GM12878 (cell line): ENCODE measurements at regions not wholly inside any gene's neighbourhood (a gene's known extent, or its start where the extent isn't known, plus 50 kb on each side); places are given as distances from the start of the nearest gene placed in this dataset.

Experiments
- ATAC-seq: fragments of 200-7000 bp; cut with Tn5 transposase; 3 replicates; pipeline ENCODE4 v1.9.1; 2020; ENCODE audit warnings: mild to moderate bottlenecking, moderate library complexity
- BruUV-seq: library from RNA; stranded (reverse); fragments of 400-500 nt; replicated peaks from 2 replicates; lab custom pipeline; 2021; lab: Mats Ljungman, UMichigan
- CTCF ChIA-PET: fragments of 300-600 bp; sonication (Branson Sonifier 250); formaldehyde crosslinking; extraction: SDS; loops from one replicate; lab custom pipeline; 2021; ENCODE audit warnings: inconsistent platforms; lab: Yijun Ruan, JAX
- POLR2A ChIA-PET: fragments of 350-600 bp; formaldehyde crosslinking; extraction: SDS; loops from one replicate; lab custom pipeline; 2021; ENCODE audit warnings: inconsistent platforms; lab: Charles Lee
- RAD21 ChIA-PET: fragments of 300-600 bp; sonication (Branson Sonifier 250); formaldehyde crosslinking; loops from one replicate; lab custom pipeline; 2023; ENCODE audit warnings: antibody characterized with exemption; ENCODE audit not compliant: unreplicated experiment; lab: Charles Lee
- SMC1A ChIA-PET: fragments of 300-600 bp; sonication (Branson Sonifier 250); formaldehyde crosslinking; loops from one replicate; lab custom pipeline; 2023; ENCODE audit not compliant: unreplicated experiment, uncharacterized antibody; lab: Charles Lee
- DNase-seq: peaks from one replicate; pipeline ENCODE4 v3.0.0-alpha.2; 2011; ENCODE audit warnings: low read depth, low spot score
- FAIRE-seq: peaks from 3 replicates; lab custom pipeline; 2011; peaks lifted over from hg19 to GRCh38; lab: Jason Lieb, UNC
- H2AFZ ChIP-seq: 2 replicates; pipeline ENCODE4 v1.6.0; 2011; ENCODE audit warnings: low read depth, low read length, control low read depth; ENCODE audit not compliant: control insufficient read depth
- H3K27ac ChIP-seq: 2 replicates; pipeline ENCODE4 v1.5.1; 2011; ENCODE audit warnings: control low read depth; ENCODE audit not compliant: control insufficient read depth, insufficient read depth
- H3K27me3 ChIP-seq, 2 experiments: replicated peaks in 1 of 2; 2 replicates each; pipeline versions ENCODE4 v1.6.0 to v1.6.1; 2011; ENCODE audit warnings: low read length in 1 of 2; ENCODE audit not compliant: control insufficient read depth in 2 of 2, insufficient read depth in 2 of 2
- H3K36me3 ChIP-seq, 2 experiments: 2 replicates each; pipeline ENCODE4 v1.5.1; 2011; ENCODE audit warnings: low read length in 1 of 2; ENCODE audit not compliant: control insufficient read depth in 2 of 2, insufficient read depth in 2 of 2
- H3K4me1 ChIP-seq: 2 replicates; pipeline ENCODE4 v1.6.1; 2011; ENCODE audit warnings: mild to moderate bottlenecking, low read length, moderate library complexity, mixed read lengths; ENCODE audit not compliant: control insufficient read depth, insufficient read depth
- H3K4me2 ChIP-seq: 2 replicates; pipeline ENCODE4 v1.6.0; 2011; ENCODE audit warnings: control low read depth; ENCODE audit not compliant: control insufficient read depth, insufficient read depth
- H3K4me3 ChIP-seq: fragments of 200-600 bp; sonication (generic); 2 replicates; pipeline ENCODE4 v1.5.1; 2016
- H3K79me2 ChIP-seq: 2 replicates; pipeline ENCODE4 v1.6.0; 2011; ENCODE audit warnings: low read length; ENCODE audit not compliant: control insufficient read depth, insufficient read depth
- H3K9ac ChIP-seq: 2 replicates; pipeline ENCODE4 v1.8.0; 2011; ENCODE audit warnings: low read length, control low read depth, mixed read lengths; ENCODE audit not compliant: control insufficient read depth, insufficient read depth
- H3K9me3 ChIP-seq: replicated peaks from 3 replicates; pipeline ENCODE4 v1.5.1; 2011; ENCODE audit warnings: mild to moderate bottlenecking, low read length; ENCODE audit not compliant: control insufficient read depth, insufficient read depth
- H4K20me1 ChIP-seq: 2 replicates; pipeline ENCODE4 v1.6.0; 2011; ENCODE audit not compliant: control insufficient read depth, insufficient read depth
- ATF2 ChIP-seq: IDR thresholded peaks from 2 replicates; pipeline ENCODE4 v1.6.1; 2012; ENCODE audit warnings: low read length, inconsistent platforms
- BHLHE40 ChIP-seq, 2 experiments: fragments of 450-650 bp in 1 of 2; IDR thresholded peaks; 2 replicates each; pipeline ENCODE4 v1.6.1; 2011 to 2017; ENCODE audit warnings: low read depth in 2 of 2, borderline replicate concordance in 1 of 2, improper control_type of control experiment in 1 of 2, low read length in 1 of 2, mild to moderate bottlenecking in 1 of 2
- CREM ChIP-seq: IDR thresholded peaks from 2 replicates; pipeline ENCODE4 v1.6.1; 2014; ENCODE audit warnings: antibody characterized with exemption, low read depth
- DPF2 ChIP-seq: fragments of 450-650 bp; IDR thresholded peaks from 2 replicates; pipeline ENCODE4 v1.6.1; 2017; ENCODE audit warnings: mild to moderate bottlenecking
- EGR1 ChIP-seq, 2 experiments: IDR thresholded peaks; 1 replicate in 1 of 2; 2 replicates in 1 of 2; pipeline ENCODE4 v1.6.1; 2011 to 2012; ENCODE audit warnings: low read depth in 2 of 2, low read length in 2 of 2, borderline replicate concordance in 1 of 2, mild to moderate bottlenecking in 1 of 2, moderate library complexity in 1 of 2
- ELK1 ChIP-seq: IDR thresholded peaks from 2 replicates; pipeline ENCODE4 v1.6.1; 2012; ENCODE audit warnings: low read depth, low read length, improper control_type of control experiment
- ESRRA ChIP-seq: IDR thresholded peaks from 2 replicates; pipeline ENCODE4 v1.6.1; 2012; ENCODE audit warnings: mild to moderate bottlenecking, low read length, improper control_type of control experiment
- FOS ChIP-seq: IDR thresholded peaks from 3 replicates; pipeline ENCODE4 v1.6.1; 2011; ENCODE audit warnings: borderline replicate concordance; ENCODE audit not compliant: insufficient read length; ENCODE audit errors: extremely low read depth
- FOXK2 ChIP-seq: fragments of 450-650 bp; IDR thresholded peaks from 2 replicates; pipeline ENCODE4 v1.6.1; 2017; ENCODE audit warnings: mild to moderate bottlenecking, moderate library complexity
- IKZF1 ChIP-seq: fragments of 450-650 bp; conservative IDR thresholded peaks from 2 replicates; pipeline ENCODE4 v1.6.1; 2017; ENCODE audit warnings: antibody characterized with exemption, mild to moderate bottlenecking
- LARP7 ChIP-seq: fragments of 450-650 bp; IDR thresholded peaks from 2 replicates; pipeline ENCODE4 v1.6.1; 2017; ENCODE audit warnings: mild to moderate bottlenecking
- MAX ChIP-seq: IDR thresholded peaks from 2 replicates; pipeline ENCODE4 v1.6.1; 2012; ENCODE audit warnings: low read depth, low read length, improper control_type of control experiment
- PAX5 ChIP-seq: IDR thresholded peaks from 2 replicates; pipeline ENCODE4 v1.6.1; 2011; ENCODE audit warnings: low read depth, low read length, borderline replicate concordance
- SP1 ChIP-seq: IDR thresholded peaks from one replicate; pipeline ENCODE4 v1.6.1; 2011; ENCODE audit warnings: low read depth, low read length
- TARDBP ChIP-seq: IDR thresholded peaks from 2 replicates; pipeline ENCODE4 v1.6.1; 2016; ENCODE audit warnings: borderline replicate concordance
- ZNF217 ChIP-seq: fragments of 450-650 bp; IDR thresholded peaks from 2 replicates; pipeline ENCODE4 v1.6.1; 2017; ENCODE audit warnings: antibody characterized with exemption, mild to moderate bottlenecking
- ZNF384 ChIP-seq: IDR thresholded peaks from 2 replicates; pipeline ENCODE4 v1.6.1; 2012; ENCODE audit warnings: low read depth, mild to moderate bottlenecking, low read length, improper control_type of control experiment, borderline replicate concordance
- WGBS: methylation state at CpG from one replicate; pipeline ENCODE4 v1.1.6; 2016; ENCODE audit warnings: low lambda C conversion rate; ENCODE audit not compliant: insufficient replicate concordance, insufficient coverage; ENCODE audit errors: missing lambda C conversion rate; 5-methylcytosine and 5-hydroxymethylcytosine counted together
- in situ Hi-C: fragments of 300-500 bp; cut with MboI; formaldehyde crosslinking; loops from 9 replicates; pipeline ENCODE4 v1.14.3; 2018; ENCODE audit warnings: mixed read lengths
- intact Hi-C: fragments of 100-400 bp; cut with micrococcal nuclease; formaldehyde crosslinking; loops from one replicate; pipeline ENCODE4 v1.14.2; 2022; ENCODE audit not compliant: unreplicated experiment

GRCh38 chr13:37407156-37407555 lies 191.4 kb downstream of the POSTN start:
- Histone ChIP-seq H3K79me2 (no peaks in the 10 kb centered on the region), H3K36me3 (no peaks in the 10 kb centered on the region), H3K9me3 (no peaks in the 10 kb centered on the region), H2AFZ (no peak overlapping the region), H3K4me3 (no peak overlapping the region), H3K4me2 (no peak overlapping the region), H3K27ac (no peak overlapping the region), H3K27me3 (no peaks in the 10 kb centered on the region), H3K4me1 (no peaks in the 10 kb centered on the region), H3K9ac (no peak overlapping the region), H4K20me1 (no peaks in the 10 kb centered on the region)
- intact Hi-C loops (no loop called here), in situ Hi-C loops (no loop called here)
- DNase-seq (no peak), ATAC-seq (no peak), FAIRE-seq (no peak)
- ChIA-PET RAD21 (no interaction called here), CTCF (no interaction called here), POLR2A (no interaction called here), SMC1A (no interaction called here)
- TF ChIP-seq CREM (no peak), PAX5 (no peak), ESRRA (no peak), TARDBP (no peak), SP1 (no peak), ZNF217 (no peak), DPF2 (no peak), FOS (no peak)
- no TSS peak for BruUV-seq
- 0% methylated on average over 4 of the region's 4 CpGs for WGBS

GRCh38 chr13:37406031-37406430 lies 192.5 kb downstream of the POSTN start:
- CTCF ChIA-PET: no interaction called here
- intact Hi-C loops (no loop called here), in situ Hi-C loops (no loop called here)
- no peak overlapping the region for H3K4me2 ChIP-seq
- H3K4me1 ChIP-seq: no peaks in the 10 kb centered on the region
- no peaks in the 10 kb centered on the region for H3K79me2 ChIP-seq
- RAD21 ChIA-PET: no interaction called here
- H3K36me3 ChIP-seq: no peaks in the 10 kb centered on the region
- no peak for ATAC-seq
- SMC1A ChIA-PET: no interaction called here
- H2AFZ ChIP-seq: no peak overlapping the region
- POLR2A ChIA-PET: no interaction called here
- no peaks in the 10 kb centered on the region for H4K20me1 ChIP-seq
- no peaks in the 10 kb centered on the region for H3K9me3 ChIP-seq
- no peak for DNase-seq
- TF ChIP-seq ZNF384 (no peak), ELK1 (no peak), BHLHE40 (IDR thresholded peaks at IDR 0.05; ENCODE audit: borderline replicate concordance in 1 of 2, low read depth in 2 of 2, low read length in 1 of 2) (no peak), ATF2 (no peak), FOXK2 (no peak), LARP7 (no peak), EGR1 (IDR thresholded peaks at IDR 0.05; ENCODE audit: borderline replicate concordance in 1 of 2, low read depth in 2 of 2, low read length in 2 of 2) (no peak), IKZF1 (no peak), MAX (no peak)
- TF ChIP-seq, all 136 proteins: peak for 0
- no peak overlapping the region for H3K4me3 ChIP-seq
- WGBS: 0% methylated on average over 1 of the region's 1 CpG
- FAIRE-seq: no peak
- no peak overlapping the region for H3K9ac ChIP-seq
- BruUV-seq: no TSS peak
- H3K27ac ChIP-seq: no peak overlapping the region
- no peaks in the 10 kb centered on the region for H3K27me3 ChIP-seq
